NT2/D1 (cell line): ENCODE measurements at regions not wholly inside any gene's neighbourhood (a gene's known extent, or its start where the extent isn't known, plus 50 kb on each side); places are given as distances from the start of the nearest gene placed in this dataset.

Experiments
- SUZ12 ChIP-seq: IDR thresholded peaks from 2 replicates; pipeline ENCODE4 v1.6.1; 2011; ENCODE audit not compliant: insufficient read length, insufficient read depth; ENCODE audit errors: extremely low read depth
- YY1 ChIP-seq: IDR thresholded peaks from 2 replicates; pipeline ENCODE4 v1.6.1; 2011; ENCODE audit not compliant: insufficient read length, insufficient read depth
- ZNF274 ChIP-seq: IDR thresholded peaks from 2 replicates; pipeline ENCODE4 v1.6.1; 2011; ENCODE audit warnings: mild to moderate bottlenecking, low read depth, low read length

GRCh38 chr15:94079459-94079858 lies 151.9 kb upstream of the MCTP2 start:
- TF ChIP-seq YY1 (no peak), ZNF274 (no peak), SUZ12 (no peak)
